Memory B cell (primary cell): ENCODE measurements at regions not wholly inside any gene's neighbourhood (a gene's known extent, or its start where the extent isn't known, plus 50 kb on each side); places are given as distances from the start of the nearest gene placed in this dataset.

Source experiments
- ATAC-seq: fragments of 150-1000 bp; cut with Tn5 transposase; 2 replicates; pipeline ENCODE4 v1.10.0; 2021; ENCODE audit warnings: low read depth, mild to moderate bottlenecking, moderate library complexity
- DNase-seq, 2 donors: peaks; one replicate each; pipeline ENCODE4 v3.0.0; 2022; ENCODE audit warnings: low spot score in 2 of 2
- H3K27ac Mint-ChIP-seq: one replicate; pipeline ENCODE4 v1.8.0; 2022; ENCODE audit warnings: mild to moderate bottlenecking, moderate library complexity, mixed read lengths
- H3K27me3 Mint-ChIP-seq: one replicate; pipeline ENCODE4 v1.8.0; 2022; ENCODE audit warnings: mixed read lengths
- H3K36me3 Mint-ChIP-seq: one replicate; pipeline ENCODE4 v1.8.0; 2022; ENCODE audit warnings: mild to moderate bottlenecking, mixed read lengths
- H3K4me1 Mint-ChIP-seq: one replicate; pipeline ENCODE4 v1.8.0; 2022; ENCODE audit warnings: mixed read lengths
- H3K4me3 Mint-ChIP-seq: one replicate; pipeline ENCODE4 v1.8.0; 2022; ENCODE audit warnings: mild to moderate bottlenecking, moderate library complexity, mixed read lengths
- H3K9me3 Mint-ChIP-seq: one replicate; pipeline ENCODE4 v1.8.0; 2022; ENCODE audit warnings: mixed read lengths

DNA sequence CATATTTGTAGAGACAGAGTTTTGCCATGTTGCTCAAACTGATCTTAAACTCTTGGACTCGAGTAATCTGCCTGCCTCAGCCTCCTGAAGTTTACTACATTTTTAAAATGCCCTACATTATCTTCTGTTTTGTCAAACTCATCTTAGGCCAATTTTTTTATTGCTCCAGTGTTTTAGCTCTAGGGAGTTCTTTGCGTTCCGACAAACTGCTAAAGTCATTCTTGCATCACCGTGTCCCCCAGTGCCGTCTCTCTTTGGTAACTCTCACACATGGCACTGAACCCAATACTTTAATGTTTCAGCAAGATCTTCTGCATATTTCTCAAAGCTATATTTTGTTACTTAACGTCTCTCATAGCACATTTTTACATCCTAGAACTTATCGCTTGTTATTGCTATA, 440.9 kb upstream of the NRXN1 start:
- no peaks in the 10 kb centered on the region for H3K36me3 Mint-ChIP-seq
- H3K27ac Mint-ChIP-seq = no peak overlapping the region
- no peaks in the 10 kb centered on the region for H3K4me1 Mint-ChIP-seq
- no peaks in the 10 kb centered on the region for H3K27me3 Mint-ChIP-seq
- no peak for DNase-seq
- ATAC-seq = no peak
- H3K4me3 Mint-ChIP-seq = no peak overlapping the region
- peaks cover 9% of the 10 kb centered on the region for H3K9me3 Mint-ChIP-seq

DNA sequence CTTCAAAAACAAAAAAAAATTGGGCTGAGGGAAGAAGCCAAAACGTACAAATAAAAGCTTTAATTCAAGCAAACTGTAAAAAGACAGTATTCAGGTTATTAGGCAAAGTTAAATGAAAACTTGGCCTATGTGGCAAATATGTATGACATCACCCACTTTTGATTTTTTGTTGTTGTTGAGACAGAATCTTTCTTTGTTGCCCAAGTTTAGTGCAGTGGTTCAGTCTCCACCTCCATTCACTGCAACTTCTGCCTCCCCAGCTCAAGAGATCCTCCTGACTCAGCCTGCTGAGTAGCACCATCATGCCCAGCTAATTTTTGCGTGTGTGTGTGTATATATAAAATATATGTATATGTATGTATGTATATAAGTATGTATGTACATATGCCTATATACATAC, 440.4 kb upstream of the NRXN1 start:
- Mint-ChIP-seq H3K36me3 (no peaks in the 10 kb centered on the region), H3K9me3 (peaks cover 9% of the 10 kb centered on the region), H3K27me3 (no peaks in the 10 kb centered on the region), H3K4me3 (no peak overlapping the region), H3K27ac (no peak overlapping the region), H3K4me1 (no peaks in the 10 kb centered on the region)
- ATAC-seq = no peak
- no peak for DNase-seq

DNA sequence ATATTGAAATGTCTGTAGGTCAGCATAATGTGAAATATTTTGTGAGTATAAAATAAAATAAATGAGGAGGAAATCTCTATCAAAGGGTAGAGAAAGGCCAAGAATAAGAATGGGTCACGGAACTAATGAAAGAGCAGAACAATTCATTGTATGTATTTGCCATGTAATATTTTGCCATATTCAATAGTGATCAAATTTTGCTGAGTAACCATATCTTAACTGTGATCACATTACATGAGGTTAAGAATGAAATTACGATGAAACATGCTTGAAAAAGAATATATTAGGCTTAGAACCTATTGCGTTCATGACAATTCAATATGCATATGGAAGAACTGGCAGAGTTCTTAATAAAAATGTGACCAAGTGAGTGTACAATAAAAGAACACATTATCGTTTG, 437.2 kb upstream of the NRXN1 start:
- ATAC-seq = no peak
- Mint-ChIP-seq H3K27me3 (no peaks in the 10 kb centered on the region), H3K9me3 (peaks cover 9% of the 10 kb centered on the region), H3K4me3 (no peak overlapping the region), H3K36me3 (no peaks in the 10 kb centered on the region), H3K27ac (no peak overlapping the region), H3K4me1 (no peaks in the 10 kb centered on the region)
- DNase-seq = no peak

DNA sequence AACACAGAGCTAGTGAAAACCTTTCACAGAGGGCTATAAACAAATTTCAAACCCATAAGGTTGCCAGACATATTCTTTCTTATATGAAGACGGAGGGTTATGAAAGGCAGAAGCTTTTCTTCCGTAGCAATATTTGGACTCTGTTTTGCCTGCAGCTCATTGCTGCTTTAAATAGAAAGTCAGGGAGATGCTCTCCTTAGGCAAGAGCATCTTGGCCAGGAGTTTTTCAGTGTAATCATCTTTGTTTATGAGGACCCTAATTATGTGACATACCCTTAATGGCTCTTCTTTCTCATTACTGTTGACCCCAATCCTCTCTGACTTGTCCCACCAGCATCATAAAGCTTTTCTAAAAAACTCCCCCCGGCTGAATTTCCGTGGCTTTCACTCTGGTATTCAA, 433.4 kb upstream of the NRXN1 start:
- H3K4me1 Mint-ChIP-seq = no peaks in the 10 kb centered on the region
- no peaks in the 10 kb centered on the region for H3K27me3 Mint-ChIP-seq
- peaks cover 2% of the 10 kb centered on the region for H3K9me3 Mint-ChIP-seq
- DNase-seq (no peak), ATAC-seq (no peak)
- H3K27ac Mint-ChIP-seq = no peak overlapping the region
- H3K4me3 Mint-ChIP-seq = no peak overlapping the region
- no peaks in the 10 kb centered on the region for H3K36me3 Mint-ChIP-seq

DNA sequence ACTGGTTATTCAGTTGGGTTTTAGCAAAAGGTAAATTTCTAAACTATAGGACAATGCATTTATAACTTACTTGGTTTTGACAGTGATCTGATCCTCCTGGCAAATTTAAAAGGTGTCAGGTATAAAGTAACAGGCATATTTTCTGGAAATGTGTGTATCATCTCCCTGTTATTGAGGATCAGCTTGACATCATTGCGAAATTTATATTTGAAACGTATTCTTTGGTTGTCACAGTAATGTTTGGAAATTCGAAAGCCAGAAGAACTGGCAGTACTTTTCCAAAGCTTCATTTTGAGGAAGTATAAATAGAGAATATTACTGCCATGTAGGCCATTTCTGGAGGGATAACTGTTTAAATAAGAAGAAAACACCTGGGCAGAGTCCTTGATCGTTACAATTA, 422.2 kb upstream of the NRXN1 start:
- ATAC-seq (no peak), DNase-seq (no peak)
- Mint-ChIP-seq H3K4me3 (no peak overlapping the region), H3K4me1 (no peaks in the 10 kb centered on the region), H3K27me3 (no peaks in the 10 kb centered on the region), H3K27ac (no peak overlapping the region), H3K36me3 (no peaks in the 10 kb centered on the region), H3K9me3 (peaks cover 10% of the 10 kb centered on the region)

DNA sequence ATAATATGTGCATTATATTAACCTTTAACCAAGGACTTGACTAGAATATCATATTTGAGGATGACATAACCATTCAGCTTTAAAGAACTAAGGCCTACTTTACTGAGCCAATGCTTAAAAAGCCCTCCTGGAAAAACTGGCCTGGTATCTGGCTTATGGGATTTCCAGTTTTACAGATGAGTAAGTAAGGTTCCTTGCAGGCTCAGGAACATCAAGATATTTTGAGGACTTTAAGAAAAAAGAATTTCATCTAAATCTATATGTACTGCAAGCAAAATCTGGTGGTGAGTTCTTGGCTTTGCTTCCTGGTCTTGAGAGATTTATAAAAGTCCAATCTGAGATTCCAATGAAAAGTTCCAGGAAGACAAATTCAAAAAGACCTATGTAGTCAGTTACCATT, 417.0 kb upstream of the NRXN1 start:
- Mint-ChIP-seq H3K36me3 (no peaks in the 10 kb centered on the region), H3K9me3 (peaks cover 6% of the 10 kb centered on the region), H3K27ac (no peak overlapping the region), H3K27me3 (no peaks in the 10 kb centered on the region), H3K4me3 (no peak overlapping the region), H3K4me1 (no peaks in the 10 kb centered on the region)
- no peak for ATAC-seq
- DNase-seq = no peak

DNA sequence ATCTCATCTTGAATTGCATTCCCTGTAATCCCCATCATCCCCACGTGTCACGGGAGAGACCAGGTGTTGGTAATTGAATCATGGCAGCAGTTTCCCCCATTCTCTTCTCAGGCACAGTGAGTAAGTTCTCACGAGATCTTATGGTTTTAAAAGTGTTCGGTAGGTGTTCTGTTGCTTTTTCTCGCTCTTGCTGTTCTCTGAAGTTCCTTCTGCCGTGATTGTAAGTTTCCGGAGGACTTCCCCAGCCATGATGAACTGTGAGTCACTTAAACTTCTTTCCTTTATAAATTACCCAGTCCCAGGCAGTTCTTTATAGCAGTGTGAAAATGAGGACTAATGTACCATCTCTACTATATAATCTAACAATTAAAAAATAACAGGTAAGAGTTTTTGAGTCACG, 409.9 kb upstream of the NRXN1 start:
- DNase-seq (no peak), ATAC-seq (no peak)
- no peaks in the 10 kb centered on the region for H3K36me3 Mint-ChIP-seq
- no peaks in the 10 kb centered on the region for H3K4me1 Mint-ChIP-seq
- no peak overlapping the region for H3K4me3 Mint-ChIP-seq
- no peaks in the 10 kb centered on the region for H3K27me3 Mint-ChIP-seq
- H3K9me3 Mint-ChIP-seq = no peaks in the 10 kb centered on the region
- no peak overlapping the region for H3K27ac Mint-ChIP-seq

DNA sequence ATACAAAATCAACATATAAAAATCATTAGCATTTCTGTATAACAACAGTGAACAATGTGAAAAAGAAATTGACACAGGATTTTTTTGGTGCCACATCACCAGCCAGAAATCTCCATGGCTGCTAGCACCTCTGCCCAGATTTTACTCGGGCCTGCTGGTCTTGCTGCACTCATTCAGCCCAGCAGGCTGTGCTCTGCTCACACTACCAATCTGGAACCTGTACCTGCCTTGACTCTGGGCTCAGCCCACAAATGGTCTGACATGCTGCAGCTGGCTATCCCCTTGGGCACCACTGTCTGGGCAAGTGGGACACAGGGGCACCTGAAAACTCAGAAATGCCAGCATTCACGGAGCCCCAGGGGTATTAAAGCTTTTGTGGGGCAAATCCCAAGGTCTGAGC, 392.5 kb upstream of the NRXN1 start:
- Mint-ChIP-seq H3K4me3 (no peak overlapping the region), H3K27ac (no peak overlapping the region), H3K36me3 (no peaks in the 10 kb centered on the region), H3K27me3 (no peaks in the 10 kb centered on the region), H3K4me1 (no peaks in the 10 kb centered on the region), H3K9me3 (peaks cover 4% of the 10 kb centered on the region)
- no peak for DNase-seq
- ATAC-seq = no peak

DNA sequence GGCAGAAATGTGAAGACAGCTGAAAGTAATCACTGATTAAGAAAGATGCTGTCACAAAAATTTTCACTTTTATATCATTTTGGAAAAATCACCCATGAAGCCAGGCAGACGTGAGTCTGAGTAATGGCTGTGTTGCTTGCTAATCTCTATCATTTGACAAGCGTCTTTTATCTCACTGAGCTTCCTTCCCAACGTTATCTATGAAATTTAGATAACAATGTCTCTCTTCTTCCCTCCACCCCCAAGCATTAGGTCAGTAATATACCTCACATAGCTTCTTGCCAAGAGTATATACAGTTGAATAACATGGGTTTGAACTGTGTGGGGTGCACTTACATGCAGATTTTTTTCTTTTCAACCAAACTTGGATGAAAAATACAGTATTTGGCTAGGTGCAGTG, 388.6 kb upstream of the NRXN1 start:
- no peaks in the 10 kb centered on the region for H3K4me1 Mint-ChIP-seq
- no peak for DNase-seq

DNA sequence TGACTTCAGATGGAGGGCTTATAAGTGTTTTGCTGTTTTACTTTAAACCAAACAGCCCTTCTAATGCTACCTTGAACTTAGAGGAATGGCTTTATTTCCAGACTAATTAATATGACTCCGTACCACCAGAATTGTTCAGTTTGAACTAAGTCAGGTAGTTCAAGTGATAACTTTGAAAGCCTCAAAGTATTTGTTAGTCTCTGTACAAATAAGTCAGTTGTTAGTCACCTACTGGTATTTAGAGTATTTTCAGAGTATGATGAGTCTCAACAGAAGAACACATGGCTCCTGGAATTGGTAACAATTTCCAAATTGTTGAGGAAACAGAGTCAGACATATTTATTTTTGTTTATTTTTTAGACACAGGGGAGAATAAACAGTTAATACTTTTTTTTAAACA, 381.8 kb upstream of the NRXN1 start:
- H3K9me3 Mint-ChIP-seq = peaks cover 5% of the 10 kb centered on the region
- H3K27ac Mint-ChIP-seq = no peak overlapping the region

More for the DNA sequence above, 388.6 kb upstream of the NRXN1 start:
- ATAC-seq = no peak
- Mint-ChIP-seq H3K9me3 (peaks cover 4% of the 10 kb centered on the region), H3K27ac (no peak overlapping the region), H3K27me3 (no peaks in the 10 kb centered on the region), H3K4me3 (no peak overlapping the region), H3K36me3 (no peaks in the 10 kb centered on the region)

DNA sequence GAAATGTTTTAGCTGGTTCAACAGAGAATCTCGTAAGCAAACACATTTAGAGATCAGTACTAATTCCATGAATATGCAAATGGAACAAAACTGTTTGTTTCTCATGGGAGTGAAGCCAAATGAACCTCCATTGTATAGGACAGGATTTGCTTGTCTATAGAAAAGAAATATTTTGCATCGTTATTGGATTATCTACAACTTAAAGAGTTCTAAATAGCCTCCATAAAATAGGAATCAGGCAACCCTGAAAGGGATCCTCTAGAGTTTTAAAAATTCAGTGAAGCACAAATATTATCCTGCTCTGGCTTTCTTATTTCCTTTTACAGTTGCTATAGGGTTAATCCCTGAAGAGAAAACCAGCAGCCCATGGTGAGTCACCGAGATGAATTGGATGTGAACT, 378.4 kb upstream of the NRXN1 start:
- H3K27ac Mint-ChIP-seq = no peak overlapping the region
- no peak for DNase-seq
- no peak overlapping the region for H3K4me3 Mint-ChIP-seq
- H3K4me1 Mint-ChIP-seq = no peaks in the 10 kb centered on the region
- no peaks in the 10 kb centered on the region for H3K27me3 Mint-ChIP-seq
- ATAC-seq = no peak
- H3K36me3 Mint-ChIP-seq = no peaks in the 10 kb centered on the region
- peaks cover 2% of the 10 kb centered on the region for H3K9me3 Mint-ChIP-seq

More for the DNA sequence above, 381.8 kb upstream of the NRXN1 start:
- no peaks in the 10 kb centered on the region for H3K36me3 Mint-ChIP-seq
- H3K4me3 Mint-ChIP-seq = no peak overlapping the region
- no peak for ATAC-seq
- H3K27me3 Mint-ChIP-seq = no peaks in the 10 kb centered on the region
- H3K4me1 Mint-ChIP-seq = no peaks in the 10 kb centered on the region
- DNase-seq = no peak

DNA sequence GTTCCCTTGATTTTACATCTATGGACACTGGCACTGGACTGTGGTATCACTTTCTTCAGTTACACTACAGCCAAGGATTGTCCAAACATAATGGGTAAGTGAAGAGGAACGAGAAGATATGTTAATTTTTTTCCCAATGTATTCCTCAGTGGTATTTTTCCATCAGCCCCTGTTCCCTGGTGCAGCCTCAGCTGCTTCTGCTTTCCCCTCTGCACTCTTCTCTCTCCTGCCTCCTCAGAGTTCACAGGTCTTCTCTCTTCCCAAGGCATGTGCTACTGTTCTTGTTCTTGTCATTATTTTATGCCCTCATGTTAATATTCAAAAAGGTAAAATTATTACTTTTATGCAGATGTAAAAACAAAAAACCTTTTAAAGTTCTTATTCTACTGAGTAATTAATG, 378.0 kb upstream of the NRXN1 start:
- H3K4me1 Mint-ChIP-seq = no peaks in the 10 kb centered on the region
- H3K27me3 Mint-ChIP-seq = no peaks in the 10 kb centered on the region
- no peak overlapping the region for H3K27ac Mint-ChIP-seq
- H3K9me3 Mint-ChIP-seq = peaks cover 2% of the 10 kb centered on the region
- no peak for ATAC-seq
- H3K4me3 Mint-ChIP-seq = no peak overlapping the region
- DNase-seq = no peak
- H3K36me3 Mint-ChIP-seq = no peaks in the 10 kb centered on the region

DNA sequence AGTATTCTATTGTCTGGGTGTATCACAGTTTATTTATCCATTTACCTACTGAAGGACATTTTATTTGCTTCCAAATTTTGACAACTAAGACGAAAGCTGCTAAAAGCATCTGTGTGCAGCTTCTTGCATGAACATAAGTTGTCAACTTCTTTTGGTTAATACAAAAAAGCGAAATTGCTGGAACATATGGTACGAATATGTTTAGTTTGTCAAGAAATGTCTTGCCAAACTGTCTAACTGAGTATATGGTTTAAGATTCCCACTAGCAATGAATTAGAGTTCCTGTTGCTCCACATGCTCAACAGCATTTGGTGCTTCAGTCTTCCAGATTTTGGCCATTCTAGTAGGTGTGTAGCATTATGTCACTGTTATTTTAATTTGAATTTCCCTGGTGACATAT, 372.3 kb upstream of the NRXN1 start:
- ATAC-seq (no peak), DNase-seq (no peak)
- H3K4me1 Mint-ChIP-seq = no peaks in the 10 kb centered on the region
- peaks cover 2% of the 10 kb centered on the region for H3K9me3 Mint-ChIP-seq
- H3K36me3 Mint-ChIP-seq = no peaks in the 10 kb centered on the region
- H3K27me3 Mint-ChIP-seq = no peaks in the 10 kb centered on the region
- no peak overlapping the region for H3K4me3 Mint-ChIP-seq
- no peak overlapping the region for H3K27ac Mint-ChIP-seq

DNA sequence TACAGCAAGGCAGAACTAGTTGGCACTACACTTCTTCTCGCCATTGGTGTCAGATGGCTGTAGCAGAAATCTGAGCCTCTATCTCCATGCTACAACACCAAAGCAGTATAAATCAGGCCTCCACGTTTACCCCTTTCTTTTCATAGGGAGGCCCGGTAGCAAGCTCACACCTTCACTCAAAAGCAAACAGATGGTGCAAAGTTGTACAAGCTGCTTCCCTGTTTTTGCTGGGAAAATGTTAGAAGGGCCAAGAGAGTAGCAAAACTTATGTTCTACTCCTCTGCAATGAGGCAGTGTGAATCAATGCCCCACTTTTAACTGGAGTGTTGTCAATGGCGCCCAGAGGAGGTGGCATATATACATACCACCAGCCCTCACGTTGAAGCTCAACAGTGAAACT, 369.6 kb upstream of the NRXN1 start:
- Mint-ChIP-seq H3K36me3 (no peaks in the 10 kb centered on the region), H3K4me1 (no peaks in the 10 kb centered on the region), H3K27ac (no peak overlapping the region), H3K27me3 (no peaks in the 10 kb centered on the region), H3K9me3 (peaks cover 1% of the 10 kb centered on the region), H3K4me3 (no peak overlapping the region)
- no peak for ATAC-seq
- DNase-seq = no peak

DNA sequence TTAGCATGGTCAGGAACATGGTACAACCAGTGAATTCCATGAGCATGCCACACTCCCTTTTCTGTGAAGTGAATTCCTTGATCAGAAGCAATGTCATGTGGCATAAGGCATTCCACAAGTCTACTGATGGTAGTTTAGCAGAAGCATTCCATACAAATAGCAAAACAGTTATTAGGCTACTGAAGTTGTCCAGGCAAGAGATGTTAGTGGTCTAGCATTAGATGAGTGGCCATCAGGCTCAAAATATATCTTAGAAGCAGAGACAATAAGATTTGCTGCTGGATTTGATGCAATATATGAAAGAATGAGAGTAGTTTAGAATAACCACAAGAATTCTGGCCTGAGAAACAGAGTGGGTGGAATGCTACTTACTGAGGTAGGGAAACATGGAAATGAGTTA, 355.3 kb upstream of the NRXN1 start:
- no peak overlapping the region for H3K4me3 Mint-ChIP-seq
- peaks cover 3% of the 10 kb centered on the region for H3K9me3 Mint-ChIP-seq
- ATAC-seq (no peak), DNase-seq (no peak)
- no peaks in the 10 kb centered on the region for H3K27me3 Mint-ChIP-seq
- H3K36me3 Mint-ChIP-seq = no peaks in the 10 kb centered on the region
- no peak overlapping the region for H3K27ac Mint-ChIP-seq
- no peaks in the 10 kb centered on the region for H3K4me1 Mint-ChIP-seq

DNA sequence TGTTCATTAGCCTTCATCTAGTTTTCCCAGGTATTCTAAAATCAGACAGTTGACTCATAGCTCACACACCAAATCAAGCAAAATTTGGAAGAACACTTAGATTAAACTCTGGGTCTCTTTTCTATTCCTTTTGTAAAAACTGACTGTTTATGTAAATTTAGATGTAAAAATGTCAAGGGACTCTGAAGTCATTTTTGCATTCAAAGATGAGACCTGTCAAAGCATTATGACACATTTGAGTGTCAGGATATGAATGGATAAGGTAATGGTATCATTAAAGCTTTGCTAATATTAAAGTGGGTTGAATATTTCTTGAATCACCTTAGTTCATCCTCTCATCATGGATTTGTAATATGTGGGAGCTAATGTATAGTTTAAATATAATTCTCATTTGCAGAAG, 348.1 kb upstream of the NRXN1 start:
- DNase-seq = no peak
- Mint-ChIP-seq H3K4me1 (no peaks in the 10 kb centered on the region), H3K9me3 (peaks cover 4% of the 10 kb centered on the region), H3K27ac (no peak overlapping the region), H3K4me3 (no peak overlapping the region), H3K27me3 (no peaks in the 10 kb centered on the region), H3K36me3 (no peaks in the 10 kb centered on the region)
- ATAC-seq = no peak
